ENCODE measurements at regions not wholly inside any gene's neighbourhood (a gene's known extent, or its start where the extent isn't known, plus 50 kb on each side); places are given as distances from the start of the nearest gene placed in this dataset.

DNA sequence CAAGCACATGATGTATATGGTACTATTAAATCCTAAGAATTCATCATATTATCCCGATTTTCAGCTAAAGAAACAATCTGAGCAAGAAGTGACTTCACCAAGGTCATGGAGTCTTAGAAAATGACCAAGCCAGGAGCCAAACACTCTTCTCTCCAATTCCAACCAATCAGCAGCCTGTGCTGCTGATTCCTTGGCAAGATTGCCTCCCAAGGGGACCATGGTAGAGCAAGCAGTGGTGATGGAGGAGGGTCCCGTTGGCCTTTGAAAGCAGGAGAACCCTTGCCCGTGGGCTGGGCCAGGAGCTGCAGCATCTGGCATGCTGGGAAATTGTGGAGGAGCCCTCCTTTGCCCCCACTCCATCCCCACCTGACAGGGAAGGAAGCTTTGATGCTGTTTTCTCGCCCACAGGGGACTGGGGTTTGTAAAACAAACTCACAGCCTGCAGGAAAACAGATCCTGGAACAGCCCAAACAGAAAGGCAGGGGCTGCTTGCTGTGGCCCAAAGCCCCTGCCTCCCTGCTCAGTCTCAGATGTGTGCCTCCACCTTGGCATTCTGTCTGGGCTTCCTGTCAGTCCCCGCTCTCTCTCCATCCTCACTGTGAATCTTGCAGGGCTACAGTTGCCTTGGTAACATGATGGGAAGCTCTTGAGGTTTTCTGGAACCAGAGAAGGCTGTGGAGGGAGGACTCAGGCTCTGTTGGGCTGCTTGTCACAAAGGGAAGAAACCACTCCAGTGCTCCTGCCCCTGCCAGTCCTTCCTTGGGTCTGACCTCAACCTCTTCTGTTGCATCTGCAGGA lies 70.8 kb upstream of the HSPA9 start:
- no peaks in the 10 kb centered on the region for H3K4me1 ChIP-seq (ENCODE audit: control insufficient read depth in 4 of 4, insufficient read depth in 4 of 4, low read length in 3 of 4)
- DNase-seq (ENCODE audit: low spot score), result no peak
- 85% methylated on average over 5 of the region's 5 CpGs for whole genome bisulfite sequencing
- TF ChIP-seq, protein P1, sequence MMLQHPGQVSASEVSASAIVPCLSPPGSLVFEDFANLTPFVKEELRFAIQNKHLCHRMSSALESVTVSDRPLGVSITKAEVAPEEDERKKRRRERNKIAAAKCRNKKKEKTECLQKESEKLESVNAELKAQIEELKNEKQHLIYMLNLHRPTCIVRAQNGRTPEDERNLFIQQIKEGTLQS (IDR thresholded peaks at IDR 0.05), result no peak
- TF ChIP-seq SP1 (IDR thresholded peaks at IDR 0.05), result no peak
- TF ChIP-seq NR2F2 (IDR thresholded peaks at IDR 0.05), result no peak
- TF ChIP-seq, protein P2, sequence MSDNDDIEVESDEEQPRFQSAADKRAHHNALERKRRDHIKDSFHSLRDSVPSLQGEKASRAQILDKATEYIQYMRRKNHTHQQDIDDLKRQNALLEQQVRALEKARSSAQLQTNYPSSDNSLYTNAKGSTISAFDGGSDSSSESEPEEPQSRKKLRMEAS (IDR thresholded peaks at IDR 0.05), result no peak
- TF ChIP-seq, protein P3, sequence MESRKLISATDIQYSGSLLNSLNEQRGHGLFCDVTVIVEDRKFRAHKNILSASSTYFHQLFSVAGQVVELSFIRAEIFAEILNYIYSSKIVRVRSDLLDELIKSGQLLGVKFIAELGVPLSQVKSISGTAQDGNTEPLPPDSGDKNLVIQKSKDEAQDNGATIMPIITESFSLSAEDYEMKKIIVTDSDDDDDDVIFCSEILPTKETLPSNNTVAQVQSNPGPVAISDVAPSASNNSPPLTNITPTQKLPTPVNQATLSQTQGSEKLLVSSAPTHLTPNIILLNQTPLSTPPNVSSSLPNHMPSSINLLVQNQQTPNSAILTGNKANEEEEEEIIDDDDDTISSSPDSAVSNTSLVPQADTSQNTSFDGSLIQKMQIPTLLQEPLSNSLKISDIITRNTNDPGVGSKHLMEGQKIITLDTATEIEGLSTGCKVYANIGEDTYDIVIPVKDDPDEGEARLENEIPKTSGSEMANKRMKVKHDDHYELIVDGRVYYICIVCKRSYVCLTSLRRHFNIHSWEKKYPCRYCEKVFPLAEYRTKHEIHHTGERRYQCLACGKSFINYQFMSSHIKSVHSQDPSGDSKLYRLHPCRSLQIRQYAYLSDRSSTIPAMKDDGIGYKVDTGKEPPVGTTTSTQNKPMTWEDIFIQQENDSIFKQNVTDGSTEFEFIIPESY (IDR thresholded peaks at IDR 0.05), result no peak
- TF ChIP-seq GABPA (IDR thresholded peaks at IDR 0.05 in 1 of 2, conservative IDR thresholded peaks at IDR 0.05 in 1 of 2), result no peak
- no peak for TF ChIP-seq JUND (IDR thresholded peaks at IDR 0.05)
- TF ChIP-seq FOXA1 (IDR thresholded peaks at IDR 0.05), result no peak
- no peak for TF ChIP-seq REST (IDR thresholded peaks at IDR 0.05)
- no peak for TF ChIP-seq TAF1 (conservative IDR thresholded peaks at IDR 0.05)
- TF ChIP-seq HNF4A (conservative IDR thresholded peaks at IDR 0.05), result no peak
- no peak for TF ChIP-seq FOXA2 (IDR thresholded peaks at IDR 0.05)
- no peak for TF ChIP-seq HNF4G (IDR thresholded peaks at IDR 0.05)
- no peak for TF ChIP-seq EGR1 (IDR thresholded peaks at IDR 0.05; ENCODE audit: low read depth in 2 of 2)
- no peak for TF ChIP-seq RAD21 (IDR thresholded peaks at IDR 0.05)
- no peak for TF ChIP-seq RXRA (IDR thresholded peaks at IDR 0.05)
- no peak for TF ChIP-seq YY1 (IDR thresholded peaks at IDR 0.05)
- H3K4me3 ChIP-seq (ENCODE audit: low read depth in 1 of 3, low read length in 3 of 3), result no peak overlapping the region
- H3K36me3 ChIP-seq (ENCODE audit: control insufficient read depth in 4 of 4, insufficient read depth in 3 of 4, low read depth in 1 of 4, low read length in 3 of 4), result no peaks in the 10 kb centered on the region
- no peaks in the 10 kb centered on the region for H3K27me3 ChIP-seq (ENCODE audit: control insufficient read depth in 4 of 4, insufficient read depth in 4 of 4, low read length in 3 of 4)
- H3K27ac ChIP-seq (ENCODE audit: low read depth in 1 of 2, low read length in 2 of 2), result no peak overlapping the region
- H3K9me3 ChIP-seq (ENCODE audit: control insufficient read depth in 4 of 4, low read length in 3 of 4), result no peaks in the 10 kb centered on the region
- H3K9ac ChIP-seq (ENCODE audit: low read depth in 1 of 2, low read length in 2 of 2), result no peak overlapping the region
